GM12878 (cell line): ENCODE measurements at regions not wholly inside any gene's neighbourhood (a gene's known extent, or its start where the extent isn't known, plus 50 kb on each side); places are given as distances from the start of the nearest gene placed in this dataset.

Experiments used
- ATAC-seq: fragments of 200-7000 bp; cut with Tn5 transposase; 3 replicates; pipeline ENCODE4 v1.9.1; 2020; ENCODE audit warnings: mild to moderate bottlenecking, moderate library complexity
- BruUV-seq: library from RNA; stranded (reverse); fragments of 400-500 nt; replicated peaks from 2 replicates; lab custom pipeline; 2021; lab: Mats Ljungman, UMichigan
- CTCF ChIA-PET: fragments of 300-600 bp; sonication (Branson Sonifier 250); formaldehyde crosslinking; extraction: SDS; loops from one replicate; lab custom pipeline; 2021; ENCODE audit warnings: inconsistent platforms; lab: Yijun Ruan, JAX
- POLR2A ChIA-PET: fragments of 350-600 bp; formaldehyde crosslinking; extraction: SDS; loops from one replicate; lab custom pipeline; 2021; ENCODE audit warnings: inconsistent platforms; lab: Charles Lee
- RAD21 ChIA-PET: fragments of 300-600 bp; sonication (Branson Sonifier 250); formaldehyde crosslinking; loops from one replicate; lab custom pipeline; 2023; ENCODE audit warnings: antibody characterized with exemption; ENCODE audit not compliant: unreplicated experiment; lab: Charles Lee
- SMC1A ChIA-PET: fragments of 300-600 bp; sonication (Branson Sonifier 250); formaldehyde crosslinking; loops from one replicate; lab custom pipeline; 2023; ENCODE audit not compliant: unreplicated experiment, uncharacterized antibody; lab: Charles Lee
- DNase-seq: peaks from one replicate; pipeline ENCODE4 v3.0.0-alpha.2; 2011; ENCODE audit warnings: low read depth, low spot score
- FAIRE-seq: peaks from 3 replicates; lab custom pipeline; 2011; peaks lifted over from hg19 to GRCh38; lab: Jason Lieb, UNC
- H2AFZ ChIP-seq: 2 replicates; pipeline ENCODE4 v1.6.0; 2011; ENCODE audit warnings: low read depth, low read length, control low read depth; ENCODE audit not compliant: control insufficient read depth
- H3K27ac ChIP-seq: 2 replicates; pipeline ENCODE4 v1.5.1; 2011; ENCODE audit warnings: control low read depth; ENCODE audit not compliant: control insufficient read depth, insufficient read depth
- H3K27me3 ChIP-seq, 2 experiments: replicated peaks in 1 of 2; 2 replicates each; pipeline versions ENCODE4 v1.6.0 to v1.6.1; 2011; ENCODE audit warnings: low read length in 1 of 2; ENCODE audit not compliant: control insufficient read depth in 2 of 2, insufficient read depth in 2 of 2
- H3K36me3 ChIP-seq, 2 experiments: 2 replicates each; pipeline ENCODE4 v1.5.1; 2011; ENCODE audit warnings: low read length in 1 of 2; ENCODE audit not compliant: control insufficient read depth in 2 of 2, insufficient read depth in 2 of 2
- H3K4me1 ChIP-seq: 2 replicates; pipeline ENCODE4 v1.6.1; 2011; ENCODE audit warnings: mild to moderate bottlenecking, low read length, moderate library complexity, mixed read lengths; ENCODE audit not compliant: control insufficient read depth, insufficient read depth
- H3K4me2 ChIP-seq: 2 replicates; pipeline ENCODE4 v1.6.0; 2011; ENCODE audit warnings: control low read depth; ENCODE audit not compliant: control insufficient read depth, insufficient read depth
- H3K4me3 ChIP-seq: fragments of 200-600 bp; sonication (generic); 2 replicates; pipeline ENCODE4 v1.5.1; 2016
- H3K79me2 ChIP-seq: 2 replicates; pipeline ENCODE4 v1.6.0; 2011; ENCODE audit warnings: low read length; ENCODE audit not compliant: control insufficient read depth, insufficient read depth
- H3K9ac ChIP-seq: 2 replicates; pipeline ENCODE4 v1.8.0; 2011; ENCODE audit warnings: low read length, control low read depth, mixed read lengths; ENCODE audit not compliant: control insufficient read depth, insufficient read depth
- H3K9me3 ChIP-seq: replicated peaks from 3 replicates; pipeline ENCODE4 v1.5.1; 2011; ENCODE audit warnings: mild to moderate bottlenecking, low read length; ENCODE audit not compliant: control insufficient read depth, insufficient read depth
- H4K20me1 ChIP-seq: 2 replicates; pipeline ENCODE4 v1.6.0; 2011; ENCODE audit not compliant: control insufficient read depth, insufficient read depth
- ATF3 ChIP-seq: IDR thresholded peaks from 2 replicates; pipeline ENCODE4 v1.6.1; 2011; ENCODE audit warnings: low read depth, mild to moderate bottlenecking, low read length, moderate library complexity, borderline replicate concordance; ENCODE audit errors: extremely low read depth
- BCLAF1 ChIP-seq: fragments of 450-650 bp; IDR thresholded peaks from 2 replicates; pipeline ENCODE4 v1.6.1; 2017; ENCODE audit warnings: antibody characterized with exemption, mild to moderate bottlenecking, moderate library complexity
- CBX5 ChIP-seq: sonication (generic); IDR thresholded peaks from 2 replicates; pipeline ENCODE4 v1.6.1; 2016; ENCODE audit warnings: low read depth, moderate library complexity, mild to moderate bottlenecking, inconsistent platforms
- MTA3 ChIP-seq: IDR thresholded peaks from 2 replicates; pipeline ENCODE4 v1.6.1; 2012; ENCODE audit warnings: low read length, inconsistent platforms, borderline replicate concordance
- NRF1 ChIP-seq: conservative IDR thresholded peaks from 2 replicates; pipeline ENCODE4 v1.6.1; 2011; ENCODE audit warnings: mild to moderate bottlenecking, low read depth, low read length, improper control_type of control experiment
- PML ChIP-seq: IDR thresholded peaks from 2 replicates; pipeline ENCODE4 v1.6.1; 2012; ENCODE audit warnings: low read length, inconsistent platforms
- SIN3A ChIP-seq: IDR thresholded peaks from 2 replicates; pipeline ENCODE4 v1.6.1; 2012; ENCODE audit warnings: low read depth, low read length, improper control_type of control experiment
- ZNF622 ChIP-seq: fragments of 450-650 bp; IDR thresholded peaks from 2 replicates; pipeline ENCODE4 v1.6.1; 2017; ENCODE audit warnings: mild to moderate bottlenecking, inconsistent platforms
- WGBS: methylation state at CpG from one replicate; pipeline ENCODE4 v1.1.6; 2016; ENCODE audit warnings: low lambda C conversion rate; ENCODE audit not compliant: insufficient replicate concordance, insufficient coverage; ENCODE audit errors: missing lambda C conversion rate; 5-methylcytosine and 5-hydroxymethylcytosine counted together
- in situ Hi-C: fragments of 300-500 bp; cut with MboI; formaldehyde crosslinking; loops from 9 replicates; pipeline ENCODE4 v1.14.3; 2018; ENCODE audit warnings: mixed read lengths
- intact Hi-C: fragments of 100-400 bp; cut with micrococcal nuclease; formaldehyde crosslinking; loops from one replicate; pipeline ENCODE4 v1.14.2; 2022; ENCODE audit not compliant: unreplicated experiment
- TF ChIP-seq, protein P1 (sequence below): fragments of 450-650 bp; formaldehyde crosslinking; IDR thresholded peaks from 2 replicates; pipeline ENCODE4 v1.4.0; 2022; ENCODE audit warnings: mild to moderate bottlenecking, moderate library complexity

DNA sequence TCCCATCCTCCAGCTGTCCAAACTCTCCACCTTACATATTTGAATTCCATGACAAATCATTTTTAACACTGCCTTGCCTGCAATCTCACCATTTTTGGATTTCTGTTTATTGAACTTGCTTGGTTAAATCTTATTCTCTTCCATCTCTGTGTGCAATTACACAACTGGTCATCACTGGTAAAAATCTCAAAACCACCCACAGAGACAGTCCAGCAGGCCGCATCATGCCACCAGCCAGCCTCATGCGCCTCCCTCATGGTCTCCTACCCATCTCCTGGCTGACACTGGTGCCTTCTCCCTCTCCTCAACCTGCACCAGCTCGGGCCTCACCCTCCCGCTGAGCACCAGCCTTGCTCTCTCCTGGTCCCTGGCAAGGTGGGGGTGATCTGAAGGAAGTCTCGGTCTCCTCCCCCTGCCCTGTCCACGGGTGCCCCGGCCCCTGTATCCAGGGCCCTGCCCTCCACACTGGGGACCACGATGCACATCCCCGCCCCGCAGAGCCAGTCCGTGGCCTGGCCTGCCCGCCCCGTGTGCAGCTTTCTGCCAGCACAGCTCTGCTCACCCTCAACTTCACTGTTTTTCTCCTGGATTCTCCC, 92.0 kb downstream of the THBS2 start:
- Histone ChIP-seq H4K20me1 (no peaks in the 10 kb centered on the region), H3K4me2 (no peak overlapping the region), H3K27me3 (no peaks in the 10 kb centered on the region), H3K36me3 (no peaks in the 10 kb centered on the region), H2AFZ (no peak overlapping the region), H3K9me3 (no peaks in the 10 kb centered on the region; the same call in 2 of the 3 replicates), H3K9ac (no peak overlapping the region), H3K4me1 (no peaks in the 10 kb centered on the region), H3K79me2 (no peaks in the 10 kb centered on the region), H3K4me3 (no peak overlapping the region), H3K27ac (no peak overlapping the region)
- no peak for ATAC-seq
- FAIRE-seq: no peak
- SMC1A ChIA-PET: no interaction called here
- TF ChIP-seq BCLAF1 (no peak), NRF1 (no peak), MTA3 (no peak), CBX5 (no peak), ZNF622 (no peak), ATF3 (no peak), PML (no peak), SIN3A (no peak)
- TF ChIP-seq, protein P1, sequence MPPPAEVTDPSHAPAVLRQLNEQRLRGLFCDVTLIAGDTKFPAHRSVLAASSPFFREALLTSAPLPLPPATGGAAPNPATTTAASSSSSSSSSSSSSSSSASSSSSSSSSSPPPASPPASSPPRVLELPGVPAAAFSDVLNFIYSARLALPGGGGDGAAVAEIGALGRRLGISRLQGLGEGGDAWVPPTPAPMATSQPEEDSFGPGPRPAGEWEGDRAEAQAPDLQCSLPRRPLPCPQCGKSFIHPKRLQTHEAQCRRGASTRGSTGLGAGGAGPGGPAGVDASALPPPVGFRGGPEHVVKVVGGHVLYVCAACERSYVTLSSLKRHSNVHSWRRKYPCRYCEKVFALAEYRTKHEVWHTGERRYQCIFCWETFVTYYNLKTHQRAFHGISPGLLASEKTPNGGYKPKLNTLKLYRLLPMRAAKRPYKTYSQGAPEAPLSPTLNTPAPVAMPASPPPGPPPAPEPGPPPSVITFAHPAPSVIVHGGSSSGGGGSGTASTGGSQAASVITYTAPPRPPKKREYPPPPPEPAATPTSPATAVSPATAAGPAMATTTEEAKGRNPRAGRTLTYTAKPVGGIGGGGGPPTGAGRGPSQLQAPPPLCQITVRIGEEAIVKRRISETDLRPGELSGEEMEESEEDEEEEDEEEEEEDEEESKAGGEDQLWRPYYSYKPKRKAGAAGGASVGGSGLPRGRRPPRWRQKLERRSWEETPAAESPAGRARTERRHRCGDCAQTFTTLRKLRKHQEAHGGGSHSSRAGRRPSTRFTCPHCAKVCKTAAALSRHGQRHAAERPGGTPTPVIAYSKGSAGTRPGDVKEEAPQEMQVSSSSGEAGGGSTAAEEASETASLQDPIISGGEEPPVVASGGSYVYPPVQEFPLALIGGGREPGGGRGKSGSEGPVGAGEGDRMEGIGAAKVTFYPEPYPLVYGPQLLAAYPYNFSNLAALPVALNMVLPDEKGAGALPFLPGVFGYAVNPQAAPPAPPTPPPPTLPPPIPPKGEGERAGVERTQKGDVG (CRISPR knock-in tag): no peak
- CTCF ChIA-PET: no interaction called here
- BruUV-seq: no TSS peak
- RAD21 ChIA-PET: no interaction called here
- WGBS: 24% methylated on average over 13 of the region's 13 CpGs
- POLR2A ChIA-PET: no interaction called here
- no peak for DNase-seq
- in situ Hi-C loops (no loop called here), intact Hi-C loops (no loop called here)
